HT1080 (cell line): ENCODE measurements at regions not wholly inside any gene's neighbourhood (a gene's known extent, or its start where the extent isn't known, plus 50 kb on each side); places are given as distances from the start of the nearest gene placed in this dataset.
A peak's percentile ranks its signal among the peaks of the same experiment; 100 is the strongest.
"Not testable (repeated sequence)": the region's sequence is repeated elsewhere in the genome, so short reads cannot be mapped to it uniquely, and the experiment has no call there.

ENCODE experiments used
- DNase-seq: peaks from one replicate; pipeline ENCODE4 v3.0.0-alpha.2; 2015; ENCODE audit warnings: low read depth

GRCh38 chr2:180927030-180927686 lies 53.2 kb upstream of the UBE2E3 start:
- DNase-seq: peak; percentile 54

- DNase-seq: no peak
Measured at GRCh38 chr2:180925700-180926099, 54.7 kb upstream of the UBE2E3 start.

GRCh38 chr2:180924063-180924462 lies 56.3 kb upstream of the UBE2E3 start:
- no peak for DNase-seq

GRCh38 chr2:180910831-180911665 lies 69.4 kb upstream of the UBE2E3 start:
- no peak for DNase-seq

GRCh38 chr2:180907731-180908130 lies 72.7 kb upstream of the UBE2E3 start:
- DNase-seq: peak; percentile 87

- no peak for DNase-seq
Measured at GRCh38 chr2:180905461-180905860, 74.9 kb upstream of the UBE2E3 start.

- DNase-seq: no peak
Measured at GRCh38 chr2:180905002-180905401, 75.4 kb upstream of the UBE2E3 start.

- DNase-seq: no peak
Measured at GRCh38 chr2:180901331-180901730, 79.1 kb upstream of the UBE2E3 start.

GRCh38 chr2:180893752-180894151 lies 86.7 kb upstream of the UBE2E3 start:
- no peak for DNase-seq

DNA sequence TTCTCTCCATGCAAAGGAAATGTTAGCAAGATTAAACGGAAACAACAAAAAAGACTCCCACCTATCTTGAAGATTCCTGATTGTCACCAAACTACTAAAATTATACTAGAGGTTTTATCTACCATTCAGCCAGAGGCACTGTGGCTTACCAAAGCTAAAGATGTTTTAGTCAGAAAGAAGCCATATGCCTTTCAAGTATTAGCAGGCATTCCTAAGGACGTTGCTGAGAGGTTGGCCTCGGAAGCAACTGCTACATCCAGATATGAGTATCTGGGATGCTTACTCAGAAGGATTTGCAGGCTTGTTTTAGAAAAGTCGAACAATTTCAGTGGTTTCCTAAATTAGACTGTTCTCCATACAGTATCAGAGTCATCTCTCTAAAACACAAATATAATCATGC lies 88.3 kb upstream of the UBE2E3 start:
- DNase-seq: no peak

DNA sequence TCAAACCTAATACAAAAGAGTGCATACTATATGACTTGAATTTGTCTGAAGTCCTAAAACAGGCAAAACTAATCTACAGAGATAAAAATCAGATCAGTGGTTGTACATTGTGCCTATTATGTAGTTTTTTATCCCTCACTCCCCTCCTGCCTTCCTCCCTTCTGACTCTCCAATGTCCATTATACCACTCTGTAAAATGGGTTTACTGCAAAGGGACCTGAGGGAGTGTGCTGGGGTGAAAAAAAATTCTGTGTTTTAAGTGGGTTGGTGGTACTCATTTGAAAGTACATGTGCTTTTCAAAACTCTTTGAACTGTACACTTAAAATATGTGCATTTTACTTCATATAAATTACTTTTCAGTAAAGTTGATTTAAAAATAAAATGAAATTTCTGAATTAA lies 89.0 kb upstream of the UBE2E3 start:
- no peak for DNase-seq

DNA sequence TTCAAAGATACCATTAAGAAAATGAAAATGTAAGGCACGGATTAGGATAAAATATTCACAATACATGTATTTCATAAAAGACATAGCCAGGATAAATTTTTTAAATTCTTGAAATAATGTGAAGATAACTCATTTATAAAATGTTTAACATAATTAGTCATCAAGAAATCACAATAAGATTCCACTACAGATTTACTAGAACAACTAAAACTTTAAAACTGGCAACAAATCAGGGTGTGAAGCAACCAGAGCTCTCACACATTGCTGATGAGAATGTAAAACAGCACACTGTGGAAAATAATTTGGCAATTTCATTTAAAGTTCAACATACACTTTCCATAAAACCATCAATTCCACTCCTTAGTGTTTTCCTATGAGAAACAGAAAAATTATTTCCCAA lies 89.6 kb upstream of the UBE2E3 start:
- no peak for DNase-seq

DNA sequence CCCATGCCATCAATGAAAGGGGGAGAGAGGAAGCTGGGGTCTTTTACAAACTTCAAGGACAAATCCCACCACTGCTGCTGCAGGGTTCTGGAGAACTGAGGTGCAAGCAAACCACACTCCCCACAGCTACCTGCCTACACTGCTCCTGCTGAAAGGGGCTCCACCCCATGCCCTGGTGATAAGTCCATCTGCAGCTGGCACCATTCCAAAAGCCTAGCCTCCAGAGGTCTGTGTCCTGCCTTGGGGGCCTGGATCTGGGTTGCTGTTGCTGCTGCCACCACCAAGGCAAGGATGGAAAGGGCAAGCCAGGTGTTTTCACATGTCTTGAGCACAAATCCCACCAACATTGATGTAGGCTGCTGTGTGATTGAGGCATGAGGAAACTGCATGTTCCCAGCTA lies 97.4 kb upstream of the UBE2E3 start:
- no peak for DNase-seq

- no peak for DNase-seq
Measured at GRCh38 chr2:180876506-180876905, 103.9 kb upstream of the UBE2E3 start.

DNA sequence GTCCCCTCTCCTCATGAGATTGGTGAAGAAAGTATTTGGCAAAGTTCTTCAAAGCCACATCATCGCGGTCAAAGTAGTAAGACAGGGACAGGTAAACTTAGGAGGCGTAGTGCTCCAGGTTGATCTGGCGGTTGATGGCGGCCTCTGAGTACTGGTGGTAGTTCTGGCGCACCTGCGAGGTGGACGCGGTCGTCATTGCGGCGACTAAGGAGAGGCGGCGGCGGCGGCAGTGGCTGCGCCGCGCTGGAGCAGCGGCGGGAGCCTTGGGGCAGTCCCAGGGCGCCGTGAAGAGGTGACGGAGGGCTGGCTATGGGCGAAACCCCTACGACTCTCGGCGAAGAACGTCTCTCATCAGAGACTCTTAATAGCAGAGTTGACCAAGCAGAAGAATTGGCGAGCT lies 107.2 kb upstream of the UBE2E3 start:
- DNase-seq: no peak

GRCh38 chr2:180872781-180873180 lies 107.6 kb upstream of the UBE2E3 start:
- not testable (repeated sequence) for DNase-seq

GRCh38 chr2:180872255-180872654 lies 108.2 kb upstream of the UBE2E3 start:
- DNase-seq: no peak

DNA sequence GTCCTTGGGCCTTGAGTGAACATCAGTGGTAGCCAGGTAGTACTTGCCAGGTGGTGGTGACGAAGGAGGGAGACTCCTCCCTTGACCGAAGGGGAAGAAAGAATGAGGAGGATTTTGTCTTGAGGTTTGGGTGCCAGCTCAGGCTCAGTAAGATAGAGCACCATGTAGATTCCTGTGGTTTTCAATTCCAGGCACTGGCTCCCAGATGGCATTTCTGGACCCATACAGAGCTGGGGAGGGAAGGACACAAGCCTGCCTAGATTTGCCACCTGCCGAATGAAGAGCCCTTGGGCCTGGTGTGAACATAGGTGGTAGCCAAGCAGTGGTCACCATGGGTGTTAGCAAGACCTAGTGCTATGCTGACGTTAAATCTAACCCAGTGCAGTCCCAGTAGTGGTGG lies 108.8 kb upstream of the UBE2E3 start:
- DNase-seq: no peak

DNA sequence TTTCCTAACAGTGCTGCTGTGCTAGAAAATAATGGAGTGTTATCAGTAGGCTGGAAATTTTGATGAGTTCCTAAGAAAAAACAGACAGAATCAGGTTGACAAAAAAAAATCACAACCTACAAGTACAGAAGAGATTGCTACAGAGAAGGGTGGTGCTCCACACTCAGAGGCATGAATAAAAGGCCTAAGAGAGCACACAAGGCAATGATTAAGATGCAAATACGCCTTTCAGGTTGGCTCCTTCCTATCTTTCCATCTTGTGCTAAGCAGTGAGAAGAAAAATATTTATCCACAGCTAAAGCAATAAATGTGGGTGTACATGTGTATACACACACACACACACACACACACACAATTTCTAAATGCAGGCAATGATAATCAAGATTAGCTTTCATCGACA lies 130.6 kb upstream of the UBE2E3 start:
- DNase-seq: no peak

DNA sequence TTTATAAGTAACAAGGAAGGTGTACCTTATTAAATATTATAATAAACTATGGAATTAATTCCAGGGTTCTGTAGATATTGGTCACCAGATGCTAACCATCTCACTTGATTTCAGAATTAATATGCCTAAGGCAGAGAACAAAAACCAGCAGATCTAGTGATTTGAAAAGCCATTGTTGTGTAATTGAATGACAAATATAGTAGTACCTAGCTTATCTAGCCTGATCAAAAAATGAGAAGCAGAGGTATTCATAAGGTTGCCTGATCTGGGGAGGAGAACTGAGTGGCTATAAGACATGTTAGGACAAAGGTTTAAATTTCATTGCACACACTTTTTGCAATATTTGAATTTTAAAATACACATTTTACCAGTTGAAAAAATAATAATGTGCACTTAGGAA lies 132.0 kb upstream of the UBE2E3 start:
- DNase-seq: no peak

DNA sequence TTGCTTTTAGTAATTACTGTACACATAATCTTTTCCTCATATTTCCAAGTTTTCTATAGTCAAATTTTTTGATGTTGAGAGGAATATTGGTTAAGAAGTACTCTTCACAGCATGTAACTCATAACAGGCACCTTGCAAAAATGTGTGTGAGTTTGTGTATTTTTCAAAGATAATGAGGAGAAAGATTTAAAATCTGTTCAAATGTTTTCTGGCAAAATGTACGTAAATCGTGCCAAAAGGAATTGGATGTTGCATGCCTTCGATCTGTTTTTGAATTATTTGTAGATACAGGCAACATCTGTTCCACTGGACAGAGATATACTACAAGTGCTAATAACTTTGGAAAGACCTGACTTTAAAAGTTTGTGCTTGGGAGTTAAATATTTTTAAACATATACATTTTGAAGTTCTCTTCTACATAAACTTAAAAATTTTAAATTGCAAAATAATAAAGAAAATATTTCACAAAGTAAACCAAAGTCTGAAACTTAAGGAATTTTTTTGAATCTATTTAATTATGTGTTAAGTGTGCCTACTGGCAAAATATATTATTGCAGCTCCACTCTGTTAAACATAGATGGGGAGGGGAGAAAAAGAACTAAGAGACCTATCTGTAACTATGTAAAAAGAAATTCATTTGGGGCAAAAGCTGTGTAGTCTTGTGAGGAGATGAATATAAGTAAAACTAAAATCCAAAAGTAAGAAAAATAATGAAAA lies 133.5 kb upstream of the UBE2E3 start:
- no peak for DNase-seq

GRCh38 chr2:180842461-180842860 lies 137.9 kb upstream of the UBE2E3 start:
- no peak for DNase-seq
